ENCODE measurements at regions not wholly inside any gene's neighbourhood (a gene's known extent, or its start where the extent isn't known, plus 50 kb on each side); places are given as distances from the start of the nearest gene placed in this dataset.
"Not testable (repeated sequence)": the region's sequence is repeated elsewhere in the genome, so short reads cannot be mapped to it uniquely, and the experiment has no call there.

- no peak for DNase-seq
Observed at GRCh38 chr18:39215920-39216319, 1650.3 kb upstream of the CELF4 start.

- no peak for DNase-seq
Observed at GRCh38 chr18:39211461-39211860, 1645.9 kb upstream of the CELF4 start.

GRCh38 chr18:39209173-39209572 is 1643.6 kb upstream of the CELF4 start:
- no peak for DNase-seq

GRCh38 chr18:39208729-39209128 is 1643.1 kb upstream of the CELF4 start:
- no peak for DNase-seq

GRCh38 chr18:39208190-39208589 is 1642.6 kb upstream of the CELF4 start:
- DNase-seq: no peak

- DNase-seq: not testable (repeated sequence)
Observed at GRCh38 chr18:39206398-39207103, 1641.0 kb upstream of the CELF4 start.

- DNase-seq: no peak
Observed at GRCh38 chr18:39205565-39206195, 1640.1 kb upstream of the CELF4 start.

- DNase-seq: no peak
Observed at GRCh38 chr18:39200153-39200552, 1634.6 kb upstream of the CELF4 start.

GRCh38 chr18:39199231-39199855 is 1633.7 kb upstream of the CELF4 start:
- DNase-seq: no peak

GRCh38 chr18:39198376-39198775 is 1632.8 kb upstream of the CELF4 start:
- no peak for DNase-seq

GRCh38 chr18:39191931-39192330 is 1626.3 kb upstream of the CELF4 start:
- no peak for DNase-seq

- no peak for DNase-seq
Observed at GRCh38 chr18:39191058-39191457, 1625.5 kb upstream of the CELF4 start.

- DNase-seq: no peak
Observed at GRCh38 chr18:39190508-39190907, 1624.9 kb upstream of the CELF4 start.

GRCh38 chr18:39188278-39188677 is 1622.7 kb upstream of the CELF4 start:
- DNase-seq: no peak

GRCh38 chr18:39186008-39186407 is 1620.4 kb upstream of the CELF4 start:
- DNase-seq: no peak

GRCh38 chr18:39184176-39184575 is 1618.6 kb upstream of the CELF4 start:
- no peak for DNase-seq

GRCh38 chr18:39178166-39178565 is 1612.6 kb upstream of the CELF4 start:
- DNase-seq: no peak

- no peak for DNase-seq
Observed at GRCh38 chr18:39172695-39173421, 1607.3 kb upstream of the CELF4 start.

- DNase-seq: no peak
Observed at GRCh38 chr18:39168723-39169122, 1603.1 kb upstream of the CELF4 start.

- no peak for DNase-seq
Observed at GRCh38 chr18:39167990-39168389, 1602.4 kb upstream of the CELF4 start.

- DNase-seq: no peak
Observed at GRCh38 chr18:39166776-39167175, 1601.2 kb upstream of the CELF4 start.

- no peak for DNase-seq
Observed at GRCh38 chr18:39162013-39162827, 1596.6 kb upstream of the CELF4 start.
